IMR-90 (cell line): ENCODE measurements at regions not wholly inside any gene's neighbourhood (a gene's known extent, or its start where the extent isn't known, plus 50 kb on each side); places are given as distances from the start of the nearest gene placed in this dataset.

Experiments used
- ATAC-seq: fragments of 200-7000 bp; cut with Tn5 transposase; 2 replicates; pipeline ENCODE4 v1.9.1; 2020; ENCODE audit warnings: low read depth, mild to moderate bottlenecking, moderate library complexity
- BruUV-seq: library from RNA; stranded (reverse); fragments of 400-500 nt; replicated peaks from 2 replicates; lab custom pipeline; 2021; lab: Mats Ljungman, UMichigan
- CTCF ChIA-PET: fragments of 300-600 bp; formaldehyde crosslinking; extraction: SDS; loops from one replicate; lab custom pipeline; 2021; ENCODE audit warnings: antibody characterized with exemption; lab: Yijun Ruan, JAX
- POLR2A ChIA-PET: fragments of 300-600 bp; sonication (Branson Sonifier 250); formaldehyde crosslinking; loops from one replicate; lab custom pipeline; 2022; ENCODE audit warnings: antibody characterized with exemption; ENCODE audit not compliant: unreplicated experiment; lab: Charles Lee
- DNase-seq: peaks from one replicate; pipeline ENCODE4 v3.0.0; 2013
- H2AFZ ChIP-seq: replicated peaks from 2 replicates; pipeline ENCODE3; 2013; ENCODE audit warnings: low read length, mild to moderate bottlenecking; ENCODE audit not compliant: poor library complexity
- H2AK5ac ChIP-seq: 2 replicates; pipeline ENCODE4 v1.6.1; 2013; ENCODE audit warnings: low read depth, low read length, inconsistent platforms
- H2AK9ac ChIP-seq: replicated peaks from 2 replicates; pipeline ENCODE3; 2013; ENCODE audit warnings: mild to moderate bottlenecking, low read depth, low read length, moderate library complexity; ENCODE audit not compliant: poor library complexity
- H2BK120ac ChIP-seq: 2 replicates; pipeline ENCODE4 v1.6.1; 2013; ENCODE audit warnings: low read depth, low read length, inconsistent platforms
- H2BK15ac ChIP-seq: 3 replicates; pipeline ENCODE4 v1.6.1; 2013; ENCODE audit warnings: low read depth, low read length, inconsistent platforms
- H2BK20ac ChIP-seq: 2 replicates; pipeline ENCODE4 v1.6.1; 2013; ENCODE audit warnings: low read depth, mild to moderate bottlenecking, inconsistent platforms, low read length, moderate library complexity
- H2BK5ac ChIP-seq: 2 replicates; pipeline ENCODE4 v1.6.1; 2013; ENCODE audit warnings: mild to moderate bottlenecking, low read depth, low read length, inconsistent platforms; ENCODE audit not compliant: poor library complexity, severe bottlenecking
- H3K14ac ChIP-seq: replicated peaks from 2 replicates; pipeline ENCODE4 v1.6.1; 2013; ENCODE audit warnings: low read depth, low read length, inconsistent platforms
- H3K18ac ChIP-seq: 2 replicates; pipeline ENCODE4 v1.6.1; 2013; ENCODE audit warnings: low read depth, low read length, control low read depth
- H3K23ac ChIP-seq: 2 replicates; pipeline ENCODE4 v1.6.1; 2013; ENCODE audit warnings: low read depth, low read length, inconsistent platforms
- H3K27ac ChIP-seq: 2 replicates; pipeline ENCODE4 v1.5.1; 2013; ENCODE audit warnings: mild to moderate bottlenecking, control low read depth, low read length; ENCODE audit not compliant: insufficient read depth
- H3K27me3 ChIP-seq: 2 replicates; pipeline ENCODE4 v1.6.1; 2013; ENCODE audit warnings: low read length; ENCODE audit not compliant: control insufficient read depth, insufficient read depth
- H3K36me3 ChIP-seq: 2 replicates; pipeline ENCODE4 v1.6.1; 2013; ENCODE audit warnings: low read length, mixed read lengths; ENCODE audit not compliant: control insufficient read depth, insufficient read depth
- H3K4ac ChIP-seq: 2 replicates; pipeline ENCODE4 v1.6.1; 2013; ENCODE audit warnings: low read depth, low read length, inconsistent platforms
- H3K4me1 ChIP-seq: 2 replicates; pipeline ENCODE4 v1.6.1; 2013; ENCODE audit warnings: low read length, mixed read lengths; ENCODE audit not compliant: control insufficient read depth, insufficient read depth
- H3K4me2 ChIP-seq: 2 replicates; pipeline ENCODE4 v1.6.1; 2013; ENCODE audit warnings: low read depth, mild to moderate bottlenecking, control low read depth, low read length, moderate library complexity
- H3K4me3 ChIP-seq: 2 replicates; pipeline ENCODE4 v1.5.1; 2013; ENCODE audit warnings: low read depth, mild to moderate bottlenecking, control low read depth, low read length, moderate library complexity; ENCODE audit not compliant: insufficient read depth
- H3K56ac ChIP-seq: 2 replicates; pipeline ENCODE4 v1.6.1; 2013; ENCODE audit warnings: low read length, inconsistent platforms; ENCODE audit not compliant: insufficient read depth; ENCODE audit errors: extremely low read depth
- H3K79me1 ChIP-seq, 2 experiments: 2 replicates each; pipeline ENCODE4 v1.6.1; 2013; ENCODE audit warnings: low read length in 2 of 2, inconsistent platforms in 1 of 2, low read depth in 1 of 2
- H3K9ac ChIP-seq: 2 replicates; pipeline ENCODE4 v1.6.1; 2013; ENCODE audit warnings: low read depth, low read length, control low read depth
- H3K9me1 ChIP-seq: 2 replicates; pipeline ENCODE4 v1.6.1; 2013; ENCODE audit warnings: low read length, inconsistent platforms; ENCODE audit not compliant: insufficient read depth
- H3K9me3 ChIP-seq: 2 replicates; pipeline ENCODE4 v1.6.1; 2013; ENCODE audit warnings: low read length; ENCODE audit not compliant: control insufficient read depth, insufficient read depth
- H4K20me1 ChIP-seq: 2 replicates; pipeline ENCODE4 v1.6.1; 2013; ENCODE audit warnings: low read length, inconsistent platforms; ENCODE audit not compliant: insufficient read depth
- H4K5ac ChIP-seq: 2 replicates; pipeline ENCODE4 v1.6.1; 2013; ENCODE audit warnings: mild to moderate bottlenecking, low read depth, low read length, control low read depth
- H4K8ac ChIP-seq, 2 experiments: 2 replicates each; pipeline ENCODE4 v1.6.1; 2013; ENCODE audit warnings: low read depth in 2 of 2, low read length in 2 of 2, control low read depth in 1 of 2, inconsistent platforms in 1 of 2
- H4K91ac ChIP-seq: 2 replicates; pipeline ENCODE4 v1.6.1; 2013; ENCODE audit warnings: low read depth, low read length, inconsistent platforms; ENCODE audit not compliant: insufficient read depth
- BHLHE40 ChIP-seq: fragments of 150-350 bp; IDR thresholded peaks from 2 replicates; pipeline ENCODE4 v1.6.1; 2016; ENCODE audit warnings: mild to moderate bottlenecking, low read depth, low read length
- CEBPB ChIP-seq: IDR thresholded peaks from 2 replicates; pipeline ENCODE4 v1.6.1; 2012; ENCODE audit warnings: low read depth, low read length, improper control_type of control experiment
- CHD1 ChIP-seq: IDR thresholded peaks from 2 replicates; pipeline ENCODE4 v1.6.1; 2012; ENCODE audit warnings: low read depth, low read length, improper control_type of control experiment
- ELK1 ChIP-seq: fragments of 150-350 bp; IDR thresholded peaks from 2 replicates; pipeline ENCODE4 v1.6.1; 2016; ENCODE audit warnings: low read depth, mild to moderate bottlenecking, low read length, moderate library complexity, borderline replicate concordance
- FOS ChIP-seq: fragments of 150-350 bp; IDR thresholded peaks from 2 replicates; pipeline ENCODE4 v1.6.1; 2016; ENCODE audit warnings: low read depth, low read length
- MXI1 ChIP-seq: IDR thresholded peaks from 2 replicates; pipeline ENCODE4 v1.6.1; 2012; ENCODE audit warnings: low read depth, mild to moderate bottlenecking, low read length, moderate library complexity, borderline replicate concordance
- NFE2L2 ChIP-seq: fragments of 150-350 bp; IDR thresholded peaks from 2 replicates; pipeline ENCODE4 v1.6.1; 2016; ENCODE audit warnings: low read depth, mild to moderate bottlenecking, low read length
- RAD21 ChIP-seq: IDR thresholded peaks from 2 replicates; pipeline ENCODE4 v1.6.1; 2012; ENCODE audit warnings: low read length, improper control_type of control experiment
- SMC3 ChIP-seq: fragments of 150-350 bp; IDR thresholded peaks from 2 replicates; pipeline ENCODE4 v1.6.1; 2016; ENCODE audit warnings: low read depth, mild to moderate bottlenecking, antibody characterized with exemption, low read length, moderate library complexity
- WGBS, 2 experiments: methylation state at CpG; one replicate each; pipeline versions ENCODE4 v1.1.5 to v1.1.7; 2013; ENCODE audit warnings: missing lambda C conversion rate in 2 of 2; ENCODE audit not compliant: insufficient read length in 1 of 2; ENCODE audit errors: extremely low coverage in 2 of 2; 5-methylcytosine and 5-hydroxymethylcytosine counted together
- dilution Hi-C: fragments of 300-500 bp; cut with HindIII; formaldehyde crosslinking; loops from one replicate; pipeline ENCODE4 v1.14.3; 2018; ENCODE audit warnings: low sequenced_read_pairs; ENCODE audit not compliant: unreplicated experiment
- in situ Hi-C: fragments of 300-500 bp; cut with MboI; formaldehyde crosslinking; loops from 3 replicates; pipeline ENCODE4 v1.14.3; 2019; ENCODE audit warnings: low sequenced_read_pairs, inconsistent platforms, mixed read lengths
- intact Hi-C: fragments of 100-400 bp; cut with micrococcal nuclease; formaldehyde crosslinking; loops from 2 replicates; pipeline ENCODE4 v1.10.0; 2022

DNA sequence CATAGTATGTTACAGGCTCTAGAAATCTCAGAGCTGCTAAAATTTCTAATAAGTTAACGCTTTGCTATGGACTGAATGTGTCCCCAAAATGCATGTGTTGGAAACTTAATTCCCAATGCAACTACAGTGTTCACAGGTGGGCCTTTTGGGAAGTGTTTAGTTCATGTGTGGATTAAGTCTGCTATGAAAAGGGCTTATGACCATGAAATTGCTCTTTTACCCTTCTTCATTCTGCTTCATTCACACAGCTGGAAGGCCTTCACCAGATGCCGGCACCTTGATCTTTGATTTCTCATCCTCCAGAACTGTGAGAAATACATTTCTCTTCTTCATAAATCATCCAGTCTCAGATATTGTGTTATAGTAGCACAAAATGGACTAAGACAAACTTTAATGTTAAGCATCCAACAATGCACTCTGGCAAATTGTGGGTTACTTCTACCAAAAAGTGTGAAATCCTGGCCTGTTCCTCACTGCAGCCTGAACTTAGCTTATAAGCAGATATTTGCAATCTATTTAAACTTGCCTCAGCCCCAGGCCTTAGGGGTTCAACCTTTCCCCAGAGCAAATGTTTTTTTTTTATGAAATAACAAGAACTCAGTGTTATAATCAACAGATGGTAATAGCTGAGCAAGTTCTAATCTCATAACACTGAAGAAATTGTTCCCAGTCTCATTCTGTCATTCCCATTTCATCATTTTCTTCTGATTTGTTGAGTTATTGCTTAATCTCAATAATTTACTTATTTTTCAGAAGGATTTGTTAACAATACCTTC, 523.6 kb downstream of the KIF20B start:
- no CpG with 5 or more reads among the region's 2 CpGs for WGBS, 2 experiments
- H3K9me1 ChIP-seq: no peaks in the 10 kb centered on the region
- no peaks in the 10 kb centered on the region; the same call in 1 of the 2 replicates for H3K4me1 ChIP-seq
- BruUV-seq: no TSS peak
- no peak overlapping the region for H3K14ac ChIP-seq
- ATAC-seq: no peak
- H3K4me2 ChIP-seq: no peak overlapping the region
- H3K9ac ChIP-seq: no peak overlapping the region
- H4K8ac ChIP-seq: no peak overlapping the region
- intact Hi-C loops (no loop called here), in situ Hi-C loops (no loop called here), dilution Hi-C loops (no loop called here)
- ChIA-PET CTCF (interaction anchor here (0.6 kb wide), 1 partner anchor 563 kb away, joined by 3 read pairs; no protein-coding TSS in a partner anchor), POLR2A (no interaction called here)
- DNase-seq: no peak
- H3K9me3 ChIP-seq: no peaks in the 10 kb centered on the region
- H3K18ac ChIP-seq: no peak overlapping the region
- H2AK9ac ChIP-seq: no peak overlapping the region
- H2BK15ac ChIP-seq: no peak overlapping the region
- no peak overlapping the region for H2BK5ac ChIP-seq
- no peak overlapping the region for H3K4ac ChIP-seq
- H3K23ac ChIP-seq: no peak overlapping the region
- no peak overlapping the region for H3K4me3 ChIP-seq
- H3K36me3 ChIP-seq: no peaks in the 10 kb centered on the region
- H2BK20ac ChIP-seq: no peak overlapping the region
- no peak overlapping the region for H3K27ac ChIP-seq
- no peak overlapping the region for H3K56ac ChIP-seq
- no peak overlapping the region for H4K5ac ChIP-seq
- no peak overlapping the region for H2BK120ac ChIP-seq
- H4K91ac ChIP-seq: no peak overlapping the region
- no peaks in the 10 kb centered on the region for H3K27me3 ChIP-seq
- no peak overlapping the region for H2AK5ac ChIP-seq
- no peak overlapping the region for H2AFZ ChIP-seq
- no peaks in the 10 kb centered on the region for H4K20me1 ChIP-seq
- no peaks in the 10 kb centered on the region for H3K79me1 ChIP-seq
- TF ChIP-seq MXI1 (no peak), NFE2L2 (no peak), SMC3 (no peak), FOS (no peak), CEBPB (no peak), RAD21 (no peak), ELK1 (no peak), CHD1 (no peak), BHLHE40 (no peak)
